Right lobe of liver (tissue), 6 donors: ENCODE measurements at regions not wholly inside any gene's neighbourhood (a gene's known extent, or its start where the extent isn't known, plus 50 kb on each side); places are given as distances from the start of the nearest gene placed in this dataset.

Source experiments
- ATAC-seq, 4 donors: fragments of 200-7000 bp; cut with Tn5 transposase; one replicate each; pipeline ENCODE4 v1.9.1; 2020; ENCODE audit warnings: mild to moderate bottlenecking in 4 of 4, moderate library complexity in 4 of 4
- DNase-seq, 3 donors: peaks; one replicate each; pipeline ENCODE4 v3.0.0-alpha.2; 2020
- H3K27ac ChIP-seq, 3 donors: fragments of 200-600 bp; one replicate each; pipeline ENCODE4 v1.8.0; 2022
- H3K27me3 ChIP-seq, 2 donors: fragments of 200-600 bp; one replicate each; pipeline ENCODE4 v1.8.0; 2022
- H3K36me3 ChIP-seq, 4 donors: fragments of 200-600 bp; sonication (generic) in 1 of 4; one replicate each; pipeline versions ENCODE4 v1.5.1 to v1.8.0; 2017 to 2022; ENCODE audit warnings: control low read depth in 1 of 4
- H3K4me1 ChIP-seq, 4 donors: fragments of 200-600 bp; sonication (generic) in 1 of 4; one replicate each; pipeline versions ENCODE4 v1.5.1 to v1.8.0; 2017 to 2022; ENCODE audit warnings: control low read depth in 1 of 4
- H3K4me3 ChIP-seq, 3 donors: fragments of 200-600 bp; one replicate each; pipeline ENCODE4 v1.8.0; 2022
- H3K9me3 ChIP-seq, 4 donors: fragments of 200-600 bp; sonication (generic) in 1 of 4; one replicate each; pipeline versions ENCODE4 v1.5.1 to v1.8.0; 2017 to 2022; ENCODE audit warnings: control low read depth in 1 of 4
- POLR2A ChIP-seq: fragments of 450-650 bp; IDR thresholded peaks from one replicate; pipeline ENCODE4 v1.6.1; 2017; ENCODE audit warnings: antibody characterized with exemption, mild to moderate bottlenecking
- WGBS: methylation state at CpG from one replicate; pipeline ENCODE4 v1.1.6; 2018; ENCODE audit warnings: low coverage, low lambda C conversion rate; ENCODE audit not compliant: insufficient coverage; ENCODE audit errors: missing lambda C conversion rate; 5-methylcytosine and 5-hydroxymethylcytosine counted together
- intact Hi-C, 2 donors: fragments of 100-400 bp; cut with DNase I; formaldehyde crosslinking; loops; one replicate each; pipeline versions ENCODE4 v1.11.2 to v1.14.1; 2022
- TF ChIP-seq, protein P1 (sequence below), 4 donors: fragments of 200-600 bp in 3 of 4; fragments of 450-650 bp in 1 of 4; IDR thresholded peaks; one replicate each; pipeline versions ENCODE4 v1.5.1 to v1.8.0; 2016 to 2022; ENCODE audit warnings: antibody characterized with exemption in 4 of 4, mild to moderate bottlenecking in 2 of 4
- donor health status: DM: no; HTN: yes; CAD: no.
- donor health status: DM: no; HTN: no; CAD: no.
- donor health status: DM: no; HTN: no; CAD: no.
- donor health status: DM: no; HTN: yes; CAD: no.
- donor health status: DM: no; HTN: yes; CAD: no.

- Histone ChIP-seq H3K27ac (peak overlapping the region in 2 of 3 donors; percentile 39 to 56), H3K36me3 (no peaks in the 10 kb centered on the region), H3K4me3 (no peak overlapping the region), H3K27me3 (no peaks in the 10 kb centered on the region), H3K9me3 (no peaks in the 10 kb centered on the region), H3K4me1 (peaks cover 0 to 13% (median 2%) of the 10 kb centered on the region in 4 donors)
- peak; percentile 93 to 98 (median 96) for ATAC-seq
- DNase-seq, result peak in 2 of 3 donors; percentile 28 to 71
- WGBS, result 36% methylated on average over 4 of the region's 4 CpGs
- intact Hi-C loops, result no loop called here
- TF ChIP-seq, protein P1, sequence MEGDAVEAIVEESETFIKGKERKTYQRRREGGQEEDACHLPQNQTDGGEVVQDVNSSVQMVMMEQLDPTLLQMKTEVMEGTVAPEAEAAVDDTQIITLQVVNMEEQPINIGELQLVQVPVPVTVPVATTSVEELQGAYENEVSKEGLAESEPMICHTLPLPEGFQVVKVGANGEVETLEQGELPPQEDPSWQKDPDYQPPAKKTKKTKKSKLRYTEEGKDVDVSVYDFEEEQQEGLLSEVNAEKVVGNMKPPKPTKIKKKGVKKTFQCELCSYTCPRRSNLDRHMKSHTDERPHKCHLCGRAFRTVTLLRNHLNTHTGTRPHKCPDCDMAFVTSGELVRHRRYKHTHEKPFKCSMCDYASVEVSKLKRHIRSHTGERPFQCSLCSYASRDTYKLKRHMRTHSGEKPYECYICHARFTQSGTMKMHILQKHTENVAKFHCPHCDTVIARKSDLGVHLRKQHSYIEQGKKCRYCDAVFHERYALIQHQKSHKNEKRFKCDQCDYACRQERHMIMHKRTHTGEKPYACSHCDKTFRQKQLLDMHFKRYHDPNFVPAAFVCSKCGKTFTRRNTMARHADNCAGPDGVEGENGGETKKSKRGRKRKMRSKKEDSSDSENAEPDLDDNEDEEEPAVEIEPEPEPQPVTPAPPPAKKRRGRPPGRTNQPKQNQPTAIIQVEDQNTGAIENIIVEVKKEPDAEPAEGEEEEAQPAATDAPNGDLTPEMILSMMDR (IDR thresholded peaks at IDR 0.05), result no peak
- TF ChIP-seq POLR2A, result no peak
Measured at GRCh38 chr1:96333522-96334235, 387.9 kb upstream of the PTBP2 start.

GRCh38 chr1:96334236-96334557, 387.4 kb upstream of the PTBP2 start:
- H3K27ac ChIP-seq, result peak overlapping the region in 2 of 3 donors; percentile 39 to 56
- H3K27me3 ChIP-seq, result no peaks in the 10 kb centered on the region
- H3K36me3 ChIP-seq, result no peaks in the 10 kb centered on the region
- 46% methylated on average over 4 of the region's 4 CpGs for WGBS
- H3K4me3 ChIP-seq, result no peak overlapping the region
- TF ChIP-seq, protein P1 (IDR thresholded peaks at IDR 0.05), result no peak
- TF ChIP-seq POLR2A, result no peak
- H3K9me3 ChIP-seq, result no peaks in the 10 kb centered on the region
- H3K4me1 ChIP-seq, result peaks cover 0 to 13% (median 2%) of the 10 kb centered on the region in 4 donors
- intact Hi-C loops, result no loop called here
- ATAC-seq (peak in 2 of 4 donors; percentile 42 to 52), DNase-seq (no peak)

DNA sequence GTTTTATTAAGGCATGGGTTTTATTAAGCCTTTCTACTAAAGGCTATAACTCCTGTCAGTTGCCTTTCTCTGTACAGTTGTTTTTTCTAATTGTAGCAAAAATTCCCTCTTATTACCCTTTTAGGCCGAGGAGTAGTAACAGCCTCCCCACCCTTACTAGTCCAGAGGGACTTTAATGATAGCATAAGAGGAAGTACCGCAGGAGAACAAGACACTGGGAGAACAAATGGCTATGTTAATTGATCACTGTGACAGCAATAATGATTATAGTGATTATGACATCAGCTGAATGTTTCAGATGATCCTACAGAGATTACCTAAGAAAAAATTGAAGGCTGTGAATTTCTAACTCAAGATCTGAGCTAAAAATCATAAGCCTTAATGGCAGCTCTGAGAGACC, 383.0 kb upstream of the PTBP2 start:
- WGBS, result 81% methylated on average over 2 of the region's 2 CpGs
- TF ChIP-seq POLR2A, result no peak
- TF ChIP-seq, protein P1 (IDR thresholded peaks at IDR 0.05), result no peak
- H3K4me1 ChIP-seq, result peaks cover 0 to 9% (median 0%) of the 10 kb centered on the region in 4 donors
- DNase-seq (no peak), ATAC-seq (no peak)
- H3K36me3 ChIP-seq, result no peaks in the 10 kb centered on the region
- H3K9me3 ChIP-seq, result no peaks in the 10 kb centered on the region
- intact Hi-C loops, result no loop called here
- no peak overlapping the region for H3K27ac ChIP-seq
- H3K27me3 ChIP-seq, result no peaks in the 10 kb centered on the region
- no peak overlapping the region for H3K4me3 ChIP-seq

- H3K4me3 ChIP-seq, result no peak overlapping the region
- ATAC-seq (no peak), DNase-seq (no peak)
- no peaks in the 10 kb centered on the region for H3K9me3 ChIP-seq
- H3K4me1 ChIP-seq, result no peaks in the 10 kb centered on the region
- H3K27ac ChIP-seq, result no peak overlapping the region
- TF ChIP-seq, protein P1 (IDR thresholded peaks at IDR 0.05), result no peak
- no peak for TF ChIP-seq POLR2A
- intact Hi-C loops, result no loop called here
- no peaks in the 10 kb centered on the region for H3K36me3 ChIP-seq
- no peaks in the 10 kb centered on the region for H3K27me3 ChIP-seq
Measured at GRCh38 chr1:96340686-96341085, 380.9 kb upstream of the PTBP2 start.

GRCh38 chr1:96346719-96347118, 374.9 kb upstream of the PTBP2 start:
- H3K36me3 ChIP-seq, result no peaks in the 10 kb centered on the region
- no peak overlapping the region for H3K27ac ChIP-seq
- no peaks in the 10 kb centered on the region for H3K4me1 ChIP-seq
- H3K27me3 ChIP-seq, result no peaks in the 10 kb centered on the region
- H3K4me3 ChIP-seq, result no peak overlapping the region
- DNase-seq (no peak), ATAC-seq (no peak)
- TF ChIP-seq, protein P1 (IDR thresholded peaks at IDR 0.05), result no peak
- no peak for TF ChIP-seq POLR2A
- intact Hi-C loops, result no loop called here
- no peaks in the 10 kb centered on the region for H3K9me3 ChIP-seq
